Right atrium auricular region (tissue), 2 donors: ENCODE measurements at regions not wholly inside any gene's neighbourhood (a gene's known extent, or its start where the extent isn't known, plus 50 kb on each side); places are given as distances from the start of the nearest gene placed in this dataset.

Source experiments
- DNase-seq: peaks from one replicate; pipeline ENCODE4 v3.0.0-alpha.2; 2019; ENCODE audit warnings: low spot score
- H3K27ac ChIP-seq, 2 donors: fragments of 200-600 bp; sonication (generic); 1 replicate in 1 of 2; 2 replicates in 1 of 2; pipeline ENCODE4 v1.5.1; 2016 to 2019
- H3K27me3 ChIP-seq, 2 donors: fragments of 200-600 bp; sonication (generic); one replicate each; pipeline versions ENCODE4 v1.5.1 to v1.6.0; 2017 to 2019
- H3K36me3 ChIP-seq: fragments of 200-600 bp; sonication (generic); one replicate; pipeline ENCODE4 v1.5.1; 2016
- H3K4me1 ChIP-seq, 2 donors: fragments of 200-600 bp; sonication (generic); one replicate each; pipeline versions ENCODE4 v1.5.1 to v1.6.0; 2017 to 2019
- H3K4me3 ChIP-seq, 2 donors: fragments of 200-600 bp; sonication (generic); 1 replicate in 1 of 2; 2 replicates in 1 of 2; pipeline ENCODE4 v1.5.1; 2017 to 2019; ENCODE audit warnings: mild to moderate bottlenecking in 1 of 2, moderate library complexity in 1 of 2
- H3K9me3 ChIP-seq, 2 donors: fragments of 200-600 bp; sonication (generic); one replicate each; pipeline ENCODE4 v1.5.1; 2019
- CTCF ChIP-seq, 2 donors: fragments of 200-600 bp; sonication (generic); IDR thresholded peaks; one replicate each; pipeline ENCODE4 v1.5.1; 2019; ENCODE audit warnings: antibody characterized with exemption in 2 of 2

- Histone ChIP-seq H3K4me3 (no peak overlapping the region), H3K27me3 (no peaks in the 10 kb centered on the region), H3K4me1 (no peaks in the 10 kb centered on the region), H3K27ac (no peak overlapping the region), H3K36me3 (no peaks in the 10 kb centered on the region), H3K9me3 (peaks cover 0 to 17% of the 10 kb centered on the region in 2 donors)
- DNase-seq, result no peak
- no peak for TF ChIP-seq CTCF (IDR thresholded peaks at IDR 0.05)
Observed at GRCh38 chr14:104517867-104518266, 61.7 kb upstream of the C14orf180 start.

- Histone ChIP-seq H3K4me3 (no peak overlapping the region), H3K4me1 (no peaks in the 10 kb centered on the region), H3K27me3 (no peaks in the 10 kb centered on the region), H3K9me3 (peaks cover 0 to 17% of the 10 kb centered on the region in 2 donors), H3K27ac (no peak overlapping the region), H3K36me3 (no peaks in the 10 kb centered on the region)
- DNase-seq, result no peak
- TF ChIP-seq CTCF (IDR thresholded peaks at IDR 0.05), result no peak
Observed at GRCh38 chr14:104518659-104519350, 60.8 kb upstream of the C14orf180 start.

- H3K27me3 ChIP-seq, result no peaks in the 10 kb centered on the region
- H3K9me3 ChIP-seq, result peaks cover 0 to 25% of the 10 kb centered on the region in 2 donors
- no peak for DNase-seq
- TF ChIP-seq CTCF (IDR thresholded peaks at IDR 0.05), result no peak
- H3K4me3 ChIP-seq, result no peak overlapping the region
- no peaks in the 10 kb centered on the region for H3K36me3 ChIP-seq
- no peak overlapping the region for H3K27ac ChIP-seq
- no peaks in the 10 kb centered on the region for H3K4me1 ChIP-seq
Observed at GRCh38 chr14:104519721-104520120, 59.8 kb upstream of the C14orf180 start.

GRCh38 chr14:104520620-104521410 is 58.7 kb upstream of the C14orf180 start:
- no peak overlapping the region for H3K4me3 ChIP-seq
- no peaks in the 10 kb centered on the region for H3K4me1 ChIP-seq
- H3K27ac ChIP-seq, result no peak overlapping the region
- H3K9me3 ChIP-seq, result peaks cover 0 to 26% of the 10 kb centered on the region in 2 donors
- no peaks in the 10 kb centered on the region for H3K36me3 ChIP-seq
- TF ChIP-seq CTCF (IDR thresholded peaks at IDR 0.05), result no peak
- H3K27me3 ChIP-seq, result no peaks in the 10 kb centered on the region
- no peak for DNase-seq

- Histone ChIP-seq H3K4me3 (no peak overlapping the region), H3K36me3 (no peaks in the 10 kb centered on the region), H3K27me3 (no peaks in the 10 kb centered on the region), H3K27ac (no peak overlapping the region), H3K4me1 (no peaks in the 10 kb centered on the region), H3K9me3 (peaks cover 0 to 16% of the 10 kb centered on the region in 2 donors)
- no peak for TF ChIP-seq CTCF (IDR thresholded peaks at IDR 0.05)
- no peak for DNase-seq
Observed at GRCh38 chr14:104521816-104522745, 57.5 kb upstream of the C14orf180 start.
